ENCODE measurements at regions not wholly inside any gene's neighbourhood (a gene's known extent, or its start where the extent isn't known, plus 50 kb on each side); places are given as distances from the start of the nearest gene placed in this dataset.

DNA sequence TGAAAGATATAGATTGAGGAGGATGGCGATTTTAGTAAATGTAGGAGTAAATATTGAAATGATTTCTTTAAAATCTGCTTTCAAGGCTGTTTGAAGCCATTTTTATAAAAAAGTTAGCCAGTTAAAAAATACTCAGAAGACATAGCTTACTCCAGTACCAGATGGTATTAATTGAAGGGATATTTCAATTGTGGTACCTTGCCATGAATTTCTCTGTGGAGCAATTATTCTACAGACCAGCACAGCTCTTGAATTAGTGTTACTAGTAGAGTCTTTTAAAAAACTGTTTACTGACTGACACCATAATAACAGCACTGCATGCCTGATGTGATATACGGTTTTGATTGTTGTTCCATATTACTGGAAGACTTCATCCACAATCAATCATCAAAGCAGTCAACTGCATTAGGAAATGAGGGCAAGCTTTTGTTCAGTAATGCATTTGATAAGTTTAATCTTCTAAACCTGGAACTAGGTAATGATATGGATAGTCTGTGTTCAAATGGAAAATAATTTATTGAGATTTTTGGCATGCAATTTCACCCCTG, 106.4 kb downstream of the MFSD1 start:
- TF ChIP-seq, protein P1, sequence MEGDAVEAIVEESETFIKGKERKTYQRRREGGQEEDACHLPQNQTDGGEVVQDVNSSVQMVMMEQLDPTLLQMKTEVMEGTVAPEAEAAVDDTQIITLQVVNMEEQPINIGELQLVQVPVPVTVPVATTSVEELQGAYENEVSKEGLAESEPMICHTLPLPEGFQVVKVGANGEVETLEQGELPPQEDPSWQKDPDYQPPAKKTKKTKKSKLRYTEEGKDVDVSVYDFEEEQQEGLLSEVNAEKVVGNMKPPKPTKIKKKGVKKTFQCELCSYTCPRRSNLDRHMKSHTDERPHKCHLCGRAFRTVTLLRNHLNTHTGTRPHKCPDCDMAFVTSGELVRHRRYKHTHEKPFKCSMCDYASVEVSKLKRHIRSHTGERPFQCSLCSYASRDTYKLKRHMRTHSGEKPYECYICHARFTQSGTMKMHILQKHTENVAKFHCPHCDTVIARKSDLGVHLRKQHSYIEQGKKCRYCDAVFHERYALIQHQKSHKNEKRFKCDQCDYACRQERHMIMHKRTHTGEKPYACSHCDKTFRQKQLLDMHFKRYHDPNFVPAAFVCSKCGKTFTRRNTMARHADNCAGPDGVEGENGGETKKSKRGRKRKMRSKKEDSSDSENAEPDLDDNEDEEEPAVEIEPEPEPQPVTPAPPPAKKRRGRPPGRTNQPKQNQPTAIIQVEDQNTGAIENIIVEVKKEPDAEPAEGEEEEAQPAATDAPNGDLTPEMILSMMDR (IDR thresholded peaks at IDR 0.05), result no peak
- no peak for TF ChIP-seq POLR2A (IDR thresholded peaks at IDR 0.05)
